T1000 (cell line): ENCODE measurements at regions not wholly inside any gene's neighbourhood (a gene's known extent, or its start where the extent isn't known, plus 50 kb on each side); places are given as distances from the start of the nearest gene placed in this dataset.

Experiments used
- DNase-seq: peaks from one replicate; lab custom pipeline; 2025; ENCODE audit warnings: mixed read lengths; lab: John Stamatoyannopoulos, UW

DNA sequence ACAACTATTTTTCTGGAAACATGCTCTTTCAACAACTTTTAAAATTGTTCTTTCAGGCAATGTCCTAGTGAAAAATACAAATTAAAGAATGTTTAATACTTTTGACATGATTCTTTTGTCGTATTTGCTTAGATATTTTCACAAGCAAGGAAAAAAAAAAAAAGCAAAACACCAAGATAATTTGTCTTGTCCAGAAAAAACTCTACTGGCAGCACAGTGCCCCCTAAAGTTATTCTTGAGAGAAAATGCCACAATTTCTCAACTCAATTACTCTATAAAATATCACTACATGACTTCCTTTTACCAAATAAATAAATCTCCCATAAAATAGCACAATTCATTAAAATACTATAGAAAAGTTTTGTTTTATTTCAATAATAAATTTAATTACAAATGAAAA lies 652.5 kb upstream of the EPHA7 start:
- no peak for DNase-seq

DNA sequence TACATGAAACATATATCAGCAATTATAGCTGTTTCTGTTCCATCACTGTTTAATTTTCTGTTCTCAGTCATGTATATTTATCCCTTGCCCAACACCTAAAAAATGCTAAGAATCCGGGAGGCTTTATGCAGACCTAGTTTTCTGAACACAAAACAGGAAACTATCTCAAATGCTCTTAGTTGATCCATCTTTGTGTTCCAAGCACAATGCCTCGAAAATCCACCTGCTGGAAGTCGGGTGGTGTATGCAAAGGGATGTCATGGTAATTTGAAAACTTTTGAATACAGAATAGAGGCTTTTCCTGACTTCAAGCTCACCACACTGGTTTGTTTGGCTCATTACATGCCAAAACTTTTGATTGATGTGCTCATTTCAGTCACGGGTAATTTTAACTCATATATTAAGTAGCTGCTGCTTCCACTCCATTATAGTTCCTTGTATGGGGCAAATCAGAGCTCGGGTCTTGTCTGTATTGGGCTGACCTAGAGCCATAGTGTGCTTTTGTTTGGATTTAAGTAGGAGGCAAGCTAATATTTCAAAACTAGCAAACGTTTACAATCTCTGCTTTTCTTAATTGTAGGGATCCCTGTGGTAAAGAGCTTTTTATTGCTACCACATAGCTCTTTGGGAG lies 646.5 kb upstream of the EPHA7 start:
- DNase-seq, result no peak

GRCh38 chr6:94052749-94053148 lies 633.4 kb upstream of the EPHA7 start:
- DNase-seq, result no peak

DNA sequence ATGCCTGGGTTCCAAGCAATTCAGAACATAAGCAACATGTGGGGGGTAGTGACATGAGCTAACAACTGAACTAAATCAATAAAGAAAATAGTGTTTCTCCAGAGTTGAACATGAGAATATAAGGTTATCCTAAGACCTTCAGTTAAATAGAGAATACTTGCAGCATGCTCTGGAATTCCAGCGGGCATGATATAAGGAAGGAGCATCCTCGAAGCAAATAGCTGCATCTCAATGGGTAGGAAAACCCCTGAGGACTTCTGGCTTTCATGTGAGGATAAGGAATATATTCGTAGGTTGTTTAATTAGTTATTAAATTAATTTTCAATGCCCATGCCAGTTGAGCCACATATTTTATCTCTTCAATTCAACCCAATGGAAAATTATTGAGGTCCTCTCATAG lies 631.2 kb upstream of the EPHA7 start:
- DNase-seq, result no peak

DNA sequence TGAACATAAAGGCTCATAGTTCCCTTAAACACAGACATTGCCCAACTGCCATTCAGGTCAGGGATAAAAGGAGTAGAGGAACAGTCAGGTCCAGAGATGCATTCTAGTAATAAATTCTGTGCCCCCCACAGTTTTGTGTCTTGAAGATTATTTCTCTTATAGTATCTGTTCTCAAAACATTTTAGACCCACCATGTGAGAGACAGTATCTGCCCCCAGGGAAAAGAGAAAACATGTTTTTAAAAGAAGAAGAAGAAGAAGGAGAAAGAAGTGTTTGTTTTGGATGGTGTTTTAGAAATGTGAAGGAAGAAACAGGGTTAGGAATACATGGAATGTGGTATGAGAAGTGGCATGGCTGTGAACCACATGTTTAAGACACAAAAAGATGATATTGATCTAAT lies 629.6 kb upstream of the EPHA7 start:
- no peak for DNase-seq

DNA sequence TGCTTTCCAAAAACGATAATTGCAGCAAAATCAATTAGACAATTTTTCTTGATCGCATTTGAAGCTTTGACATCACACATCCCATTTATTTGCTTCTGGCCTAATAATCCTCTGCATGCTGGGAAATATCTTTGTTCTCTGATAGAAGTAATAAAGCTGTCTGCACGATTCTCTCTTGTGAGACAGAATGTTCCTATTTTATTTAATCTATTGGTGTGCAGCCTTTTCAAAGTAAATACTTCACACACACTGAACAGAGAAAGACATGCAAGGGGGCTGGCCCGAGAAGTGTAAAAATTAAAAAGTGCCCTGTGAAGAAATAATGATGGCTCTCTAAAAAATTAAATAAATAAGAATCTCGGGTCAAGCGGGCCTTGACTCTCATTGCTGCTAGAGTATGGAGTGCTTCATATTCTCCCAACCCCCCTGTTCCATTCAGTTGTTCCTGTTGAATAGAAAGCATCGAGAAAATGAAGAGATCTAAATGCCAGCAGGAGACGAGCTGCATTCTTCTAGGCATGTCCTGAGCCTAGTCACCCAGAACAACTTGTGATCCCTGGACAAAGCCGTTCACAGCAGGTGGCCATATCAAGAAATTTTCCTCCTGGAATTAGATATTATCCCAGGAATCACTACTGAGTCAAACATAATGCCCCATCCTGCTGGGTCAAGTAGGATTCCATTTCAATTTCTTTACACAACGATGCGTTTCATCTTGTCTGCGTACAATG lies 625.9 kb upstream of the EPHA7 start:
- no peak for DNase-seq

DNA sequence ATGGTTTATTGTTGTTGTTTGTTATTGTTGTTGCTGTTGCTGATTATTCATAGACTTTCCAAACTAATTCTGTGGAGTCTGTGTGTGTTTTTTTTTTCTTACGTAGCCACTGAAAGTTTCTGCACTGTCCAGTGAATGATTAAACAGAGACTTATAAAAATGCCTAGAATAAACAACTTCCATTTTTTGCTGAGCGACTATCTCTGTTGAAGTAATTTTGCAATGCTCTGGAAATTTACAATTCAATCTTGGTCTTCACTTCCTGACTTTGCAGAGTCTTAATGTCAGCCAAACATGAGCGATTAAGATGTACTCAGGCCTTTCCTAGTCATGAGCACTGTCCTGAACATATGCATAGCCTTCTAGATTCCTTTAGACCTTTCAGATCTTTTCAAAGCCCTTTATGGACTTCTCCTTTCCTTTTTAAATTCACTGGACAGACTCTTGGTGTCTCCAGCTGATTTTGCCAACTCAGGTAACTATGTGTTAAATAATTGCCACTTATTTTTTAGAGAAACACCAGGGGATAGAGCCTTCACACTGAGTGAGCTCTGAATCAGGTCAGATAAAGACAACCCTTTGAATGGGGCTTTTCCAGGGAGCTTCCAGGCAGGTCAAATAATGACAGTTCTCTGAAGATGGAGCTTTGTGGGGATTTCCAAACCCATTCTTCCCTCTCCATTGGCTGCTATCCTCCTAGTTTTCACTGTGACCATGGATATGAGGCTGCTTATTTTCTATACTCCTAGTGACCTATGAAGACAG lies 622.8 kb upstream of the EPHA7 start:
- no peak for DNase-seq

DNA sequence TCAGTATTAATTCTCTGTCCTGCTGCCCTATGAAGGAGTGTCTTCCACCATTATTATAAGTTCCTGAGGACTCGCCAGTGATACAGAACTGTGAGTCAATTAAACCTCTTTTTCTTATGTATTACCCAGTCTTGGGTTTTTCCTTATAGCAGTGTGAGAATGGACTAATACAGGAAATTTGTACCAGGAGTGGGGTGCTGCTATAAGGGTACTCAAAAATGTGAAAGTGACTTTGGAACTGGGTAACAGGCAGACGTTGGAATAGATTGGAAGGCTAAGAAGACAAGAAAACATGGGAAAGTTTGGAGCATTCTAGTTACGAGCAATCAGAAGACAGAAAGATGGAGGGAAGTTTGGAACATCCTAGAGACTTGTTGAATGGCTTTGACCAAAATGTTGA lies 616.7 kb upstream of the EPHA7 start:
- no peak for DNase-seq

DNA sequence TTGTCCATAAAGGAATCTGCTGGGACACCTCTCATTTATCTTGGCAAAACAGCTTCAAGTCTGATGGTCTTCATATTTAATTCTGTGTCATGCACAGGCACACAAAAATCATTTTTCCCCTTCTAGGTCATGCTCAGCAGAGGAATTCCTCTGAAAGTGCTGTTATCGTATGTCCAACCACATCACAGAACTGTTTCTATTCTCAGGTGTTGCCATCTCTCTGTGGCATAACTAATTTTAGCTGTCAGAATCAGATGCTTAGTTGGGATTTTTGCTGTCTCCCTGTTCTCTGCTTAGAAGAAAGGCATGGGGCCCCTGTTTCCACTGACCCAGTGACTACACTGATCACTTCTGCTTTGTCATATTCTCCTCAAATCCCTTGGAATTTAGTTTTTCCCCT lies 608.0 kb upstream of the EPHA7 start:
- DNase-seq, result no peak

- DNase-seq, result no peak
These were observed 607.2 kb upstream of the EPHA7 start for GRCh38 chr6:94026575-94026974.

DNA sequence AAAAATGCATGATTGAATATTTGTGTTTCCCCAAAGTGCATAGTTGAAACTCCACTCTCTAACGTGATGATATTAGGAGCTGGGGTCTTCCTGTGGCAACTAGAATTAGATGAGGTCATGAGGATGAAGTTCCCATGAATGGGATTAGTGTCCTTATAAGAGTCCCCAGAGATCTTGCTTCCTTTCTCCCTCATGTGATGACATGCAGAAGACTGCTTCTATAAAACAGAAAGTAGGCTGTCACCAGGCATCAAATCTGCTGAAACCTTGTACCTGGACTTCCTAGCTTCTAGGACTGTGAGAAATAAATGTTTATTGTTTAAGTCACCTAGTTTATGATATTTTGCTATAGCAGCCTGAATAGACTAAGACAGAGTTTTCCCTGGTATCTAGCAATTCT lies 586.5 kb upstream of the EPHA7 start:
- no peak for DNase-seq

DNA sequence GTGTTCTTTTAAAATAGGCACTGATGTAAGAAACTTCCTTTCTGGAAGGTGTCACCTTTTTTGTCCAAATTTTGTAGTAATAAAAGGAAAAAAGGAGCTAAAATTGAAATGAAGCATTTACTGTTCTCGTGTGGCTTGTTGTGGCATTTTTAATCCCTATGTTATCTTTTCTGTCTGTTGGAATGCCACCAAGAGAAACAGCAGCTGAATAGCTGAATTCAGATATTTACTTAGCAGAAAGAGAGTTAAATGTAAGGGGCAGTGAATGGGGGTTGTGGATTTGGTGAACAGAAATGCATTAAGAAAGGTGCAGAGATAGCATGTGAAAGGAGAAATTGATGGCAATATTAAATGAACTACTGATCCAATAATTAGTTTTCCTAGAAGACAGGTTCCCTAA lies 573.6 kb upstream of the EPHA7 start:
- DNase-seq, result no peak

DNA sequence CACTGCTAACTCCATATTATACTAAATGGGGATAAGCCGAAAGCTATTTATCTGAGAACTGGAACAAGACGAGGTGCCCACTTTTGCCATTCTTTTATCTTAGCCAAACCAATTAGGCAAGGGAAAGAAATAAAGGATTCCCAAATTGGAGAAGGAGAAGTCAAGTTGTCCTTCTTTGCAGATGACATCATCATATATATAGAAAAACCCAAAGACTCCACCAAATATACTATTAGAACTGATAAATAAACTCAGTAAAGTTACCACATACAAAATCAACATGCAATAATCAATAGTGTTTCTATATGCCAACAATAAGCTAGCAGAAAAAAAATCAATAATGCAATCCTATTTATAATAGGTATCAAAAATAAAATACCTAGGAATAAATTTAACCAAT lies 570.3 kb upstream of the EPHA7 start:
- DNase-seq, result no peak

DNA sequence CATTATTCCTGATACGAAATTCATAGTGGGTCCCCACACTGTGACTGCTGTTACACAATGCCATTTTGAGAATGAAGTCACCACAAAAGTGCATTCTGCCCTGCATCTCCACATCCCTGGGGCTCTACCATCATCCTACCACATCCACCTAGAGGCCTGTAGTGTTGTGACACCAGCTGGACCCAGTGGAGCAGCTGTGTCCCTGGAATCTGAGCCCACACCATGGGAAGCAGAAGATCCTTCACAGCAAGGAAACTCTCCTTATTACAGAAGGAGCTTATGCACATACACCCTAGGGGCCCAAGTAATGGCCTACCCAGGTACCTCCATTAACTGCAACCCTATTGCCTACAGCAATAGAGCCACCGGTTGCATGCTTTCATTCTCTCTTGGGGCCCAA lies 566.6 kb upstream of the EPHA7 start:
- no peak for DNase-seq

GRCh38 chr6:93975159-93975558 lies 555.8 kb upstream of the EPHA7 start:
- no peak for DNase-seq

GRCh38 chr6:93974332-93974731 lies 555.0 kb upstream of the EPHA7 start:
- no peak for DNase-seq

DNA sequence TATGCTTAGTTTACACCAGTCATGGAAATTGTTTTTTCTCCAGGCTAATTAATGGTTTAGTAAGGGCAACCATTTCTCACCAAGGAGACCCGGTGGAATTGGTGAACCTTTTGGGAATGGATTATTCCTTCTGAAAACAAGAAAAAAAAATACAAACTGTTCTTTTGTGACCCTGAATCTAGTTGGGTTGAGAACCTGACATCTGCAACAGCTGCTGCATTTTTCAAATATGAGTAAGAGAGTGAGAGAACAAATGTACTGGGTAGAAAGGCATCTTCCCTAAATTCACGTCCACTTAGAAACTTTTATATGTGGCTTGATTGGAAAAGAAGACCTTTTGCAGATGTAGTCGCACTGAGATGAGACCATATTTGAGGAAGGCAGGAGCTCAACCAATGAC lies 553.4 kb upstream of the EPHA7 start:
- no peak for DNase-seq

GRCh38 chr6:93970684-93971083 lies 551.3 kb upstream of the EPHA7 start:
- DNase-seq, result no peak

- DNase-seq, result no peak
These were observed 548.8 kb upstream of the EPHA7 start for GRCh38 chr6:93968126-93968525.

GRCh38 chr6:93964926-93965325 lies 545.6 kb upstream of the EPHA7 start:
- no peak for DNase-seq

- no peak for DNase-seq
These were observed 545.0 kb upstream of the EPHA7 start for GRCh38 chr6:93964321-93964720.

- DNase-seq, result no peak
These were observed 543.2 kb upstream of the EPHA7 start for GRCh38 chr6:93962566-93962965.

GRCh38 chr6:93954584-93954983 lies 535.2 kb upstream of the EPHA7 start:
- no peak for DNase-seq
